ENCODE measurements at regions not wholly inside any gene's neighbourhood (a gene's known extent, or its start where the extent isn't known, plus 50 kb on each side); places are given as distances from the start of the nearest gene placed in this dataset.

- dilution Hi-C loops (cut with MboI; ENCODE audit: extremely low pct_ligation_motif_present, low sequenced_read_pairs), result no loop called here
- Histone ChIP-seq H4K20me1 (ENCODE audit: control insufficient read depth, extremely low read depth, insufficient read depth, low read length) (no peaks in the 10 kb centered on the region), H3K4me3 (ENCODE audit: control insufficient read depth in 2 of 3, extremely low read depth in 1 of 3, insufficient read depth in 2 of 3, low read depth in 1 of 3, low read length in 3 of 3) (no peak overlapping the region), H2AFZ (ENCODE audit: control insufficient read depth, low read length) (no peak overlapping the region), H3K9me1 (ENCODE audit: control insufficient read depth, extremely low read depth, insufficient read depth, low read length) (no peaks in the 10 kb centered on the region), H3K9me3 (ENCODE audit: control insufficient read depth, low read depth, low read length) (no peaks in the 10 kb centered on the region), H3K4me2 (ENCODE audit: control insufficient read depth, extremely low read depth, insufficient read depth, low read depth, low read length) (no peak overlapping the region), H3K36me3 (ENCODE audit: control insufficient read depth in 2 of 2, extremely low read depth in 1 of 2, insufficient read depth in 2 of 2, low read length in 2 of 2) (no peaks in the 10 kb centered on the region), H3K9ac (ENCODE audit: control insufficient read depth, extremely low read depth, insufficient read depth, low read length) (no peak overlapping the region), H3K79me2 (ENCODE audit: control insufficient read depth, insufficient read depth, low read length) (no peaks in the 10 kb centered on the region), H3K27ac (ENCODE audit: control insufficient read depth, insufficient read depth, low read length) (no peak overlapping the region), H3K4me1 (ENCODE audit: control insufficient read depth, extremely low read depth, insufficient read depth, low read length) (no peaks in the 10 kb centered on the region), H3K27me3 (ENCODE audit: control insufficient read depth, extremely low read depth, insufficient read depth, low read length) (no peaks in the 10 kb centered on the region)
- TF ChIP-seq EZH2 (IDR thresholded peaks at IDR 0.05; ENCODE audit: low read length), result no peak
- TF ChIP-seq, protein P1, sequence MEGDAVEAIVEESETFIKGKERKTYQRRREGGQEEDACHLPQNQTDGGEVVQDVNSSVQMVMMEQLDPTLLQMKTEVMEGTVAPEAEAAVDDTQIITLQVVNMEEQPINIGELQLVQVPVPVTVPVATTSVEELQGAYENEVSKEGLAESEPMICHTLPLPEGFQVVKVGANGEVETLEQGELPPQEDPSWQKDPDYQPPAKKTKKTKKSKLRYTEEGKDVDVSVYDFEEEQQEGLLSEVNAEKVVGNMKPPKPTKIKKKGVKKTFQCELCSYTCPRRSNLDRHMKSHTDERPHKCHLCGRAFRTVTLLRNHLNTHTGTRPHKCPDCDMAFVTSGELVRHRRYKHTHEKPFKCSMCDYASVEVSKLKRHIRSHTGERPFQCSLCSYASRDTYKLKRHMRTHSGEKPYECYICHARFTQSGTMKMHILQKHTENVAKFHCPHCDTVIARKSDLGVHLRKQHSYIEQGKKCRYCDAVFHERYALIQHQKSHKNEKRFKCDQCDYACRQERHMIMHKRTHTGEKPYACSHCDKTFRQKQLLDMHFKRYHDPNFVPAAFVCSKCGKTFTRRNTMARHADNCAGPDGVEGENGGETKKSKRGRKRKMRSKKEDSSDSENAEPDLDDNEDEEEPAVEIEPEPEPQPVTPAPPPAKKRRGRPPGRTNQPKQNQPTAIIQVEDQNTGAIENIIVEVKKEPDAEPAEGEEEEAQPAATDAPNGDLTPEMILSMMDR (optimal IDR thresholded peaks at IDR 0.05 in 1 of 3, IDR thresholded peaks at IDR 0.05 in 1 of 3, conservative IDR thresholded peaks at IDR 0.05 in 1 of 3; ENCODE audit: extremely low read depth in 1 of 3, insufficient read depth in 2 of 3, low read length in 3 of 3), result no peak
- DNase-seq (ENCODE audit: low read depth, low spot score) (no peak), FAIRE-seq (no peak)
Observed at GRCh38 chr5:105806596-105806995, 1864.1 kb downstream of the EFNA5 start.

DNA sequence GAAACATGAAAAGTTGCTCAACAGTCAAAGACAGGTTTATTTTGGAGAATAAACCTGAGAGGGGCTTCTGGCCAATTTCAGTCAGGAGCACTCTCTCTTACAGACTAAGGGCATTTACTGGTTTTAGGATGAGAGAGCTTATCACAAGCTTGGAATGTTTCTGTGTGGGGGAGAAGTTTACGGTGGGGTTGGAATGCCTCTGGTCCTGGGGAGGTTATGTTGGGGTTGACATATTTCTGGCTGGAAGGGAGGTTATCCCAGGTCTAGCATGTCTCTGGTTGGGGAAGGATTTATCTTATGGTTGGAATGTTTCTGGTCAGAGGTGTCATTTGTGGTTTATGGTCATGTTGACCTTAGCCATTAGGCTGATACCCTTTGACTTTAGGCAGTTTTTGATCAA lies 1867.3 kb downstream of the EFNA5 start:
- H3K4me1 ChIP-seq (ENCODE audit: control insufficient read depth, extremely low read depth, insufficient read depth, low read length), result no peaks in the 10 kb centered on the region
- no peaks in the 10 kb centered on the region for H4K20me1 ChIP-seq (ENCODE audit: control insufficient read depth, extremely low read depth, insufficient read depth, low read length)
- no peak for TF ChIP-seq EZH2 (IDR thresholded peaks at IDR 0.05; ENCODE audit: low read length)
- TF ChIP-seq, protein P1 (optimal IDR thresholded peaks at IDR 0.05 in 1 of 3, IDR thresholded peaks at IDR 0.05 in 1 of 3, conservative IDR thresholded peaks at IDR 0.05 in 1 of 3; ENCODE audit: extremely low read depth in 1 of 3, insufficient read depth in 2 of 3, low read length in 3 of 3), result no peak
- no peak for DNase-seq (ENCODE audit: low read depth, low spot score)
- H3K27ac ChIP-seq (ENCODE audit: control insufficient read depth, insufficient read depth, low read length), result no peak overlapping the region
- no peaks in the 10 kb centered on the region for H3K27me3 ChIP-seq (ENCODE audit: control insufficient read depth, extremely low read depth, insufficient read depth, low read length)
- dilution Hi-C loops (cut with MboI; ENCODE audit: extremely low pct_ligation_motif_present, low sequenced_read_pairs), result no loop called here
- no peak overlapping the region for H3K9ac ChIP-seq (ENCODE audit: control insufficient read depth, extremely low read depth, insufficient read depth, low read length)
- H3K9me3 ChIP-seq (ENCODE audit: control insufficient read depth, low read depth, low read length), result no peaks in the 10 kb centered on the region
- H2AFZ ChIP-seq (ENCODE audit: control insufficient read depth, low read length), result no peak overlapping the region
- H3K9me1 ChIP-seq (ENCODE audit: control insufficient read depth, extremely low read depth, insufficient read depth, low read length), result no peaks in the 10 kb centered on the region
- H3K36me3 ChIP-seq (ENCODE audit: control insufficient read depth in 2 of 2, extremely low read depth in 1 of 2, insufficient read depth in 2 of 2, low read length in 2 of 2), result no peaks in the 10 kb centered on the region
- H3K79me2 ChIP-seq (ENCODE audit: control insufficient read depth, insufficient read depth, low read length), result no peaks in the 10 kb centered on the region
- no peak for FAIRE-seq
- no peak overlapping the region for H3K4me3 ChIP-seq (ENCODE audit: control insufficient read depth in 2 of 3, extremely low read depth in 1 of 3, insufficient read depth in 2 of 3, low read depth in 1 of 3, low read length in 3 of 3)
- H3K4me2 ChIP-seq (ENCODE audit: control insufficient read depth, extremely low read depth, insufficient read depth, low read depth, low read length), result no peak overlapping the region
